ENCODE measurements at regions not wholly inside any gene's neighbourhood (a gene's known extent, or its start where the extent isn't known, plus 50 kb on each side); places are given as distances from the start of the nearest gene placed in this dataset.

- Mint-ChIP-seq H3K4me3 (peak overlapping the region; percentile 78), H3K36me3 (peaks cover 24% of the 10 kb centered on the region), H3K27me3 (no peaks in the 10 kb centered on the region), H3K27ac (peak overlapping the region; percentile 91), H3K4me1 (peaks cover 82% of the 10 kb centered on the region), H3K9me3 (peaks cover 2% of the 10 kb centered on the region)
- DNase-seq (no peak), ATAC-seq (ENCODE audit: low read depth) (no peak)
- POLR2A ChIA-PET = interaction anchor here (1.0 to 4.0 kb wide), 6 partner anchors 20 to 113 kb away, joined by 3 to 39 read pairs (median 6); partner anchors contain the start of gene IL6
Measured at GRCh38 chr7:22676385-22676784, 50.6 kb upstream of the IL6 start.

GRCh38 chr7:22675917-22676343 lies 51.1 kb upstream of the IL6 start:
- peak overlapping the region; percentile 68 for H3K4me3 Mint-ChIP-seq
- POLR2A ChIA-PET = interaction anchor here (0.6 to 4.0 kb wide), 9 partner anchors 11 to 338 kb away, joined by 3 to 39 read pairs (median 5); partner anchors contain the start of gene IL6
- H3K9me3 Mint-ChIP-seq = no peaks in the 10 kb centered on the region
- peak overlapping the region; percentile 81 for H3K27ac Mint-ChIP-seq
- ATAC-seq (ENCODE audit: low read depth) = peak; percentile 50
- no peak for DNase-seq
- peaks cover 21% of the 10 kb centered on the region for H3K36me3 Mint-ChIP-seq
- peaks cover 81% of the 10 kb centered on the region for H3K4me1 Mint-ChIP-seq
- H3K27me3 Mint-ChIP-seq = no peaks in the 10 kb centered on the region

- H3K9me3 Mint-ChIP-seq = no peaks in the 10 kb centered on the region
- POLR2A ChIA-PET = interaction anchor here (0.6 to 4.0 kb wide), 8 partner anchors 12 to 338 kb away, joined by 3 to 39 read pairs (median 4); no protein-coding TSS in a partner anchor
- no peak for ATAC-seq (ENCODE audit: low read depth)
- H3K27ac Mint-ChIP-seq = peak overlapping the region; percentile 81
- no peaks in the 10 kb centered on the region for H3K27me3 Mint-ChIP-seq
- peak overlapping the region; percentile 68 for H3K4me3 Mint-ChIP-seq
- DNase-seq = no peak
- H3K4me1 Mint-ChIP-seq = peaks cover 76% of the 10 kb centered on the region
- peaks cover 18% of the 10 kb centered on the region for H3K36me3 Mint-ChIP-seq
Measured at GRCh38 chr7:22675421-22675820, 51.6 kb upstream of the IL6 start.

- ATAC-seq (ENCODE audit: low read depth) (peak; percentile 75), DNase-seq (no peak)
- H3K4me1 Mint-ChIP-seq = peaks cover 59% of the 10 kb centered on the region
- POLR2A ChIA-PET = interaction anchor here (0.8 to 1.5 kb wide), 5 partner anchors 8 to 109 kb away, joined by 3 to 9 read pairs (median 3); partner anchors contain the start of gene IL6
- H3K27me3 Mint-ChIP-seq = no peaks in the 10 kb centered on the region
- peak overlapping the region; percentile 77 for H3K27ac Mint-ChIP-seq
- peaks cover 1% of the 10 kb centered on the region for H3K9me3 Mint-ChIP-seq
- peaks cover 18% of the 10 kb centered on the region for H3K36me3 Mint-ChIP-seq
- peak overlapping the region; percentile 34 for H3K4me3 Mint-ChIP-seq
Measured at GRCh38 chr7:22672846-22673680, 53.9 kb upstream of the IL6 start.

GRCh38 chr7:22671177-22671879 lies 55.7 kb upstream of the IL6 start:
- Mint-ChIP-seq H3K27me3 (no peaks in the 10 kb centered on the region), H3K4me1 (peaks cover 54% of the 10 kb centered on the region), H3K4me3 (peak overlapping the region; percentile 10), H3K27ac (peak overlapping the region; percentile 77), H3K9me3 (peaks cover 2% of the 10 kb centered on the region), H3K36me3 (peaks cover 20% of the 10 kb centered on the region)
- POLR2A ChIA-PET = interaction anchor here (1.2 kb wide), 1 partner anchor 9 kb away, joined by 3 read pairs; no protein-coding TSS in a partner anchor
- ATAC-seq (ENCODE audit: low read depth) = no peak
- DNase-seq = no peak

GRCh38 chr7:22670422-22670815 lies 56.6 kb upstream of the IL6 start:
- ATAC-seq (ENCODE audit: low read depth) = no peak
- Mint-ChIP-seq H3K36me3 (peaks cover 26% of the 10 kb centered on the region), H3K27me3 (no peaks in the 10 kb centered on the region), H3K4me3 (no peak overlapping the region), H3K4me1 (peaks cover 55% of the 10 kb centered on the region), H3K9me3 (peaks cover 3% of the 10 kb centered on the region), H3K27ac (no peak overlapping the region)
- DNase-seq = no peak
- POLR2A ChIA-PET = no interaction called here

- peaks cover 51% of the 10 kb centered on the region for H3K4me1 Mint-ChIP-seq
- H3K27me3 Mint-ChIP-seq = no peaks in the 10 kb centered on the region
- no peak overlapping the region for H3K27ac Mint-ChIP-seq
- no peak overlapping the region for H3K4me3 Mint-ChIP-seq
- H3K9me3 Mint-ChIP-seq = peaks cover 3% of the 10 kb centered on the region
- H3K36me3 Mint-ChIP-seq = peaks cover 26% of the 10 kb centered on the region
- POLR2A ChIA-PET = no interaction called here
- no peak for ATAC-seq (ENCODE audit: low read depth)
- no peak for DNase-seq
Measured at GRCh38 chr7:22669692-22670421, 57.1 kb upstream of the IL6 start.

GRCh38 chr7:22668971-22669401 lies 58.0 kb upstream of the IL6 start:
- Mint-ChIP-seq H3K36me3 (peaks cover 27% of the 10 kb centered on the region), H3K9me3 (peaks cover 8% of the 10 kb centered on the region), H3K27ac (no peak overlapping the region), H3K4me3 (no peak overlapping the region), H3K4me1 (peaks cover 47% of the 10 kb centered on the region), H3K27me3 (no peaks in the 10 kb centered on the region)
- ATAC-seq (ENCODE audit: low read depth) = no peak
- DNase-seq = no peak
- POLR2A ChIA-PET = no interaction called here

- Mint-ChIP-seq H3K4me1 (peaks cover 42% of the 10 kb centered on the region), H3K27me3 (peaks cover 1% of the 10 kb centered on the region), H3K27ac (no peak overlapping the region), H3K36me3 (peaks cover 22% of the 10 kb centered on the region), H3K9me3 (peaks cover 8% of the 10 kb centered on the region), H3K4me3 (no peak overlapping the region)
- POLR2A ChIA-PET = interaction anchor here (0.7 kb wide), 1 partner anchor 99 kb away, joined by 3 read pairs; no protein-coding TSS in a partner anchor
- DNase-seq (no peak), ATAC-seq (ENCODE audit: low read depth) (no peak)
Measured at GRCh38 chr7:22667562-22668239, 59.3 kb upstream of the IL6 start.

GRCh38 chr7:22667187-22667561 lies 59.8 kb upstream of the IL6 start:
- POLR2A ChIA-PET = interaction anchor here (0.7 kb wide), 1 partner anchor 98 kb away, joined by 3 read pairs; no protein-coding TSS in a partner anchor
- Mint-ChIP-seq H3K4me1 (peaks cover 41% of the 10 kb centered on the region), H3K9me3 (peaks cover 8% of the 10 kb centered on the region), H3K27ac (no peak overlapping the region), H3K36me3 (peaks cover 25% of the 10 kb centered on the region), H3K27me3 (peaks cover 1% of the 10 kb centered on the region), H3K4me3 (no peak overlapping the region)
- no peak for DNase-seq
- no peak for ATAC-seq (ENCODE audit: low read depth)

GRCh38 chr7:22666732-22667131 lies 60.3 kb upstream of the IL6 start:
- peaks cover 38% of the 10 kb centered on the region for H3K4me1 Mint-ChIP-seq
- H3K27ac Mint-ChIP-seq = no peak overlapping the region
- POLR2A ChIA-PET = interaction anchor here (0.7 kb wide), 1 partner anchor 98 kb away, joined by 3 read pairs; no protein-coding TSS in a partner anchor

GRCh38 chr7:22665923-22666322 lies 61.1 kb upstream of the IL6 start:
- POLR2A ChIA-PET = interaction anchor here (0.5 kb wide), 1 partner anchor 26 kb away, joined by 4 read pairs; no protein-coding TSS in a partner anchor
- H3K4me3 Mint-ChIP-seq = peak overlapping the region; percentile 3

More at GRCh38 chr7:22666732-22667131, 60.3 kb upstream of the IL6 start:
- DNase-seq = no peak
- H3K36me3 Mint-ChIP-seq = peaks cover 25% of the 10 kb centered on the region
- ATAC-seq (ENCODE audit: low read depth) = no peak
- peaks cover 3% of the 10 kb centered on the region for H3K27me3 Mint-ChIP-seq
- H3K4me3 Mint-ChIP-seq = no peak overlapping the region
- peaks cover 8% of the 10 kb centered on the region for H3K9me3 Mint-ChIP-seq

More at GRCh38 chr7:22665923-22666322, 61.1 kb upstream of the IL6 start:
- Mint-ChIP-seq H3K27ac (peak overlapping the region; percentile 35), H3K9me3 (peaks cover 10% of the 10 kb centered on the region), H3K27me3 (peaks cover 11% of the 10 kb centered on the region), H3K4me1 (peaks cover 34% of the 10 kb centered on the region), H3K36me3 (peaks cover 25% of the 10 kb centered on the region)
- ATAC-seq (ENCODE audit: low read depth) (peak; percentile 42), DNase-seq (no peak)
